Esophagus muscularis mucosa (tissue), 4 donors: ENCODE measurements at regions not wholly inside any gene's neighbourhood (a gene's known extent, or its start where the extent isn't known, plus 50 kb on each side); places are given as distances from the start of the nearest gene placed in this dataset.

Experiments used
- DNase-seq: peaks from one replicate; pipeline ENCODE4 v3.0.0-alpha.2; 2017; ENCODE audit errors: extremely low spot score
- H3K27ac ChIP-seq, 4 donors: fragments of 200-600 bp; sonication (generic); replicated peaks in 1 of 4; 1 replicate in 3 of 4; 2 replicates in 1 of 4; pipeline ENCODE4 v1.5.1; 2016 to 2019; ENCODE audit warnings: mild to moderate bottlenecking in 1 of 4
- H3K27me3 ChIP-seq, 4 donors: fragments of 200-600 bp; sonication (generic); one replicate each; pipeline versions ENCODE4 v1.5.1 to v1.6.0; 2016 to 2019
- H3K36me3 ChIP-seq, 4 donors: fragments of 200-600 bp; sonication (generic); one replicate each; pipeline ENCODE4 v1.5.1; 2016 to 2019
- H3K4me1 ChIP-seq, 4 donors: fragments of 200-600 bp; sonication (generic); one replicate each; pipeline ENCODE4 v1.5.1; 2016 to 2019
- H3K4me3 ChIP-seq, 4 donors: fragments of 200-600 bp; sonication (generic); 1 replicate in 2 of 4; 2 replicates in 2 of 4; pipeline ENCODE4 v1.5.1; 2016 to 2019; ENCODE audit warnings: mild to moderate bottlenecking in 4 of 4, moderate library complexity in 1 of 4
- H3K9me3 ChIP-seq, 4 donors: fragments of 200-600 bp; sonication (generic); 1 replicate in 3 of 4; 2 replicates in 1 of 4; pipeline ENCODE4 v1.5.1; 2016 to 2019
- CTCF ChIP-seq, 3 experiments: fragments of 200-600 bp in 2 of 3; fragments of 450-650 bp in 1 of 3; sonication (generic) in 2 of 3; IDR thresholded peaks; one replicate each; pipeline ENCODE4 v1.5.1; 2017 to 2019; ENCODE audit warnings: antibody characterized with exemption in 3 of 3, mild to moderate bottlenecking in 2 of 3, moderate library complexity in 1 of 3
- EP300 ChIP-seq: sonication (generic); formaldehyde crosslinking; IDR thresholded peaks from one replicate; pipeline ENCODE4 v1.6.1; 2017; ENCODE audit warnings: antibody characterized with exemption
- POLR2A ChIP-seq: fragments of 450-650 bp; IDR thresholded peaks from one replicate; pipeline ENCODE4 v1.6.1; 2017; ENCODE audit warnings: antibody characterized with exemption, moderate library complexity, mild to moderate bottlenecking, low read depth
- POLR2AphosphoS5 ChIP-seq, 2 donors: sonication (generic); formaldehyde crosslinking; IDR thresholded peaks; one replicate each; pipeline ENCODE4 v1.6.1; 2017; ENCODE audit warnings: antibody characterized with exemption in 2 of 2
- WGBS: methylation state at CpG from one replicate; pipeline ENCODE4 v1.1.5; 2018; 5-methylcytosine and 5-hydroxymethylcytosine counted together
- intact Hi-C: fragments of 100-400 bp; cut with DNase I; formaldehyde crosslinking; loops from one replicate; pipeline ENCODE4 v1.15.1; 2023

- TF ChIP-seq EP300 (no peak), POLR2A (no peak), POLR2AphosphoS5 (IDR thresholded peaks at IDR 0.05) (no peak), CTCF (IDR thresholded peaks at IDR 0.05) (no peak)
- no peaks in the 10 kb centered on the region for H3K9me3 ChIP-seq
- H3K4me3 ChIP-seq, result no peak overlapping the region
- H3K36me3 ChIP-seq, result no peaks in the 10 kb centered on the region
- H3K4me1 ChIP-seq, result no peaks in the 10 kb centered on the region
- DNase-seq, result no peak
- 90% methylated on average over 2 of the region's 2 CpGs for WGBS
- intact Hi-C loops, result no loop called here
- no peaks in the 10 kb centered on the region for H3K27me3 ChIP-seq
- H3K27ac ChIP-seq, result no peak overlapping the region
Measured at GRCh38 chr13:87452281-87452680, 218.9 kb upstream of the SLITRK5 start.

GRCh38 chr13:87453244-87453643, 217.9 kb upstream of the SLITRK5 start:
- no peak overlapping the region for H3K4me3 ChIP-seq
- intact Hi-C loops, result no loop called here
- no peaks in the 10 kb centered on the region for H3K9me3 ChIP-seq
- no peaks in the 10 kb centered on the region for H3K27me3 ChIP-seq
- no peaks in the 10 kb centered on the region for H3K36me3 ChIP-seq
- no peaks in the 10 kb centered on the region for H3K4me1 ChIP-seq
- no peak for DNase-seq
- WGBS, result 79% methylated on average over 1 of the region's 1 CpG
- TF ChIP-seq POLR2A, result no peak
- no peak for TF ChIP-seq POLR2AphosphoS5 (IDR thresholded peaks at IDR 0.05)
- TF ChIP-seq CTCF (IDR thresholded peaks at IDR 0.05), result no peak
- no peak for TF ChIP-seq EP300
- H3K27ac ChIP-seq, result no peak overlapping the region

- Histone ChIP-seq H3K27ac (no peak overlapping the region), H3K9me3 (no peaks in the 10 kb centered on the region), H3K4me1 (no peaks in the 10 kb centered on the region), H3K27me3 (no peaks in the 10 kb centered on the region), H3K36me3 (no peaks in the 10 kb centered on the region), H3K4me3 (no peak overlapping the region)
- intact Hi-C loops, result no loop called here
- TF ChIP-seq EP300 (no peak), POLR2AphosphoS5 (IDR thresholded peaks at IDR 0.05) (no peak), POLR2A (no peak), CTCF (IDR thresholded peaks at IDR 0.05) (no peak)
- DNase-seq, result no peak
- WGBS, result 57% methylated on average over 1 of the region's 1 CpG
Measured at GRCh38 chr13:87459419-87459818, 211.8 kb upstream of the SLITRK5 start.

- Histone ChIP-seq H3K27me3 (peaks cover 0 to 11% (median 0%) of the 10 kb centered on the region in 4 donors), H3K36me3 (no peaks in the 10 kb centered on the region), H3K9me3 (no peaks in the 10 kb centered on the region), H3K27ac (no peak overlapping the region), H3K4me3 (no peak overlapping the region), H3K4me1 (no peaks in the 10 kb centered on the region)
- TF ChIP-seq CTCF (IDR thresholded peaks at IDR 0.05), result no peak
- no peak for TF ChIP-seq POLR2AphosphoS5 (IDR thresholded peaks at IDR 0.05)
- TF ChIP-seq POLR2A, result no peak
- TF ChIP-seq EP300, result no peak
- no peak for DNase-seq
- 54% methylated on average over 2 of the region's 2 CpGs for whole genome bisulfite sequencing
- intact Hi-C loops, result no loop called here
Measured at GRCh38 chr13:87497426-87497825, 173.7 kb upstream of the SLITRK5 start.

- H3K27me3 ChIP-seq, result peaks cover 0 to 11% (median 0%) of the 10 kb centered on the region in 4 donors
- H3K27ac ChIP-seq, result no peak overlapping the region
- no peaks in the 10 kb centered on the region for H3K9me3 ChIP-seq
- no peak overlapping the region for H3K4me3 ChIP-seq
- intact Hi-C loops, result no loop called here
- H3K36me3 ChIP-seq, result no peaks in the 10 kb centered on the region
- WGBS, result 41% methylated on average over 2 of the region's 2 CpGs
- DNase-seq, result no peak
- H3K4me1 ChIP-seq, result no peaks in the 10 kb centered on the region
- TF ChIP-seq POLR2A (no peak), EP300 (no peak), POLR2AphosphoS5 (IDR thresholded peaks at IDR 0.05) (no peak), CTCF (IDR thresholded peaks at IDR 0.05) (no peak)
Measured at GRCh38 chr13:87498681-87499080, 172.5 kb upstream of the SLITRK5 start.
